GM12892 (cell line): ENCODE measurements at regions not wholly inside any gene's neighbourhood (a gene's known extent, or its start where the extent isn't known, plus 50 kb on each side); places are given as distances from the start of the nearest gene placed in this dataset.

Source experiments
- DNase-seq: peaks from one replicate; pipeline ENCODE4 v3.0.0; 2011; ENCODE audit not compliant: insufficient read length
- FAIRE-seq: peaks from 2 replicates; lab custom pipeline; 2011; peaks lifted over from hg19 to GRCh38; lab: Jason Lieb, UNC
- POLR2A ChIP-seq: IDR thresholded peaks from 2 replicates; pipeline ENCODE4 v1.6.1; 2011; ENCODE audit warnings: low read depth, low read length, control low read depth
- POLR2AphosphoS5 ChIP-seq: IDR thresholded peaks from 2 replicates; pipeline ENCODE4 v1.6.1; 2011; ENCODE audit warnings: low read depth, low read length, control low read depth
- TAF1 ChIP-seq: IDR thresholded peaks from 2 replicates; pipeline ENCODE4 v1.6.1; 2011; ENCODE audit warnings: low read depth, mild to moderate bottlenecking, control low read depth, low read length, borderline replicate concordance

- FAIRE-seq (peak; percentile 78), DNase-seq (peak; percentile 23)
- no peak for TF ChIP-seq POLR2A
- TF ChIP-seq TAF1: no peak
- no peak for TF ChIP-seq POLR2AphosphoS5
Measured at GRCh38 chr14:66140213-66140918, 345.8 kb upstream of the CCDC196 start.

GRCh38 chr14:66140963-66141362 lies 345.2 kb upstream of the CCDC196 start:
- TF ChIP-seq POLR2A: no peak
- no peak for TF ChIP-seq TAF1
- no peak for TF ChIP-seq POLR2AphosphoS5
- FAIRE-seq: no peak
- DNase-seq: no peak

- no peak for DNase-seq
- no peak for FAIRE-seq
- TF ChIP-seq POLR2A: no peak
- no peak for TF ChIP-seq TAF1
- no peak for TF ChIP-seq POLR2AphosphoS5
Measured at GRCh38 chr14:66141733-66142132, 344.4 kb upstream of the CCDC196 start.

- no peak for TF ChIP-seq POLR2A
- TF ChIP-seq POLR2AphosphoS5: no peak
- TF ChIP-seq TAF1: no peak
- DNase-seq (no peak), FAIRE-seq (no peak)
Measured at GRCh38 chr14:66143387-66144112, 342.6 kb upstream of the CCDC196 start.

- DNase-seq (no peak), FAIRE-seq (no peak)
- TF ChIP-seq POLR2AphosphoS5 (no peak), POLR2A (no peak), TAF1 (no peak)
Measured at GRCh38 chr14:66152302-66152701, 333.9 kb upstream of the CCDC196 start.

GRCh38 chr14:66152747-66153146 lies 333.4 kb upstream of the CCDC196 start:
- DNase-seq: no peak
- FAIRE-seq: no peak
- TF ChIP-seq TAF1 (no peak), POLR2AphosphoS5 (no peak), POLR2A (no peak)

GRCh38 chr14:66163023-66163422 lies 323.1 kb upstream of the CCDC196 start:
- FAIRE-seq: no peak
- DNase-seq: no peak
- no peak for TF ChIP-seq POLR2AphosphoS5
- TF ChIP-seq TAF1: no peak
- TF ChIP-seq POLR2A: no peak

GRCh38 chr14:66165337-66165736 lies 320.8 kb upstream of the CCDC196 start:
- FAIRE-seq (no peak), DNase-seq (no peak)
- no peak for TF ChIP-seq POLR2AphosphoS5
- TF ChIP-seq POLR2A: no peak
- no peak for TF ChIP-seq TAF1

- FAIRE-seq (no peak), DNase-seq (no peak)
- TF ChIP-seq POLR2A (no peak), POLR2AphosphoS5 (no peak), TAF1 (no peak)
Measured at GRCh38 chr14:66174453-66174891, 311.7 kb upstream of the CCDC196 start.

GRCh38 chr14:66177935-66178334 lies 308.2 kb upstream of the CCDC196 start:
- FAIRE-seq: no peak
- TF ChIP-seq TAF1: no peak

GRCh38 chr14:66196670-66197069 lies 289.5 kb upstream of the CCDC196 start:
- TF ChIP-seq POLR2AphosphoS5 (no peak), TAF1 (no peak), POLR2A (no peak)
- DNase-seq: no peak
- no peak for FAIRE-seq

More at GRCh38 chr14:66177935-66178334, 308.2 kb upstream of the CCDC196 start:
- no peak for DNase-seq

GRCh38 chr14:66197276-66197675 lies 288.9 kb upstream of the CCDC196 start:
- no peak for FAIRE-seq
- TF ChIP-seq POLR2AphosphoS5: no peak
- TF ChIP-seq TAF1: no peak
- TF ChIP-seq POLR2A: no peak

GRCh38 chr14:66206554-66206953 lies 279.6 kb upstream of the CCDC196 start:
- no peak for FAIRE-seq
- TF ChIP-seq TAF1 (no peak), POLR2AphosphoS5 (no peak), POLR2A (no peak)
- no peak for DNase-seq

More at GRCh38 chr14:66197276-66197675, 288.9 kb upstream of the CCDC196 start:
- no peak for DNase-seq
